B cell (primary cell): ENCODE measurements at regions not wholly inside any gene's neighbourhood (a gene's known extent, or its start where the extent isn't known, plus 50 kb on each side); places are given as distances from the start of the nearest gene placed in this dataset.

Experiments
- ATAC-seq: fragments of 200-7000 bp; cut with Tn5 transposase; one replicate; pipeline ENCODE4 v1.10.0; 2021; ENCODE audit warnings: low read depth, mild to moderate bottlenecking, moderate number of reproducible peaks, moderate library complexity
- CTCF ChIA-PET: fragments of 350-600 bp; sonication (Branson Sonifier 250); formaldehyde crosslinking; loops from one replicate; lab custom pipeline; 2021; ENCODE audit warnings: antibody characterized with exemption, inconsistent platforms; lab: Charles Lee
- POLR2A ChIA-PET: fragments of 350-600 bp; sonication (Branson Sonifier 250); formaldehyde crosslinking; loops from one replicate; lab custom pipeline; 2021; ENCODE audit warnings: antibody characterized with exemption; lab: Charles Lee
- DNase-seq: peaks from one replicate; pipeline ENCODE4 v3.0.0; 2013
- H2AFZ ChIP-seq: 2 replicates; pipeline ENCODE4 v1.6.1; 2012; ENCODE audit warnings: mild to moderate bottlenecking, low read depth, low read length; ENCODE audit not compliant: insufficient read depth, poor library complexity, severe bottlenecking
- H3K27ac ChIP-seq, 2 donors: 1 replicate in 1 of 2; 2 replicates in 1 of 2; pipeline ENCODE4 v1.5.1; 2012 to 2013; ENCODE audit warnings: low read length in 2 of 2, mild to moderate bottlenecking in 2 of 2, moderate library complexity in 1 of 2
- H3K27me3 ChIP-seq, 4 experiments: fragments of 200-600 bp in 1 of 4; sonication (generic) in 1 of 4; replicated peaks in 1 of 4; 1 replicate in 2 of 4; 2 replicates in 2 of 4; pipeline versions ENCODE4 v1.6.1 to v1.7.0; 2013 to 2016; ENCODE audit warnings: low read length in 3 of 4, mild to moderate bottlenecking in 2 of 4, mixed read lengths in 1 of 4, moderate library complexity in 1 of 4; ENCODE audit not compliant: insufficient read depth in 4 of 4, control insufficient read depth in 3 of 4; ENCODE audit errors: control extremely low read depth in 1 of 4
- H3K36me3 ChIP-seq, 2 experiments: replicated peaks in 1 of 2; 1 replicate in 1 of 2; 2 replicates in 1 of 2; pipeline versions ENCODE4 v1.6.1 to v1.7.1; 2013; ENCODE audit warnings: low read length in 1 of 2; ENCODE audit not compliant: insufficient read depth in 2 of 2, control insufficient read depth in 1 of 2; ENCODE audit errors: control extremely low read depth in 1 of 2, extremely low read depth in 1 of 2
- H3K4me1 ChIP-seq, 2 donors: fragments of 200-600 bp in 1 of 2; sonication (generic) in 1 of 2; 1 replicate in 1 of 2; 2 replicates in 1 of 2; pipeline versions ENCODE4 v1.5.1 to v1.6.1; 2013 to 2017; ENCODE audit warnings: low read length in 2 of 2; ENCODE audit not compliant: control insufficient read depth in 2 of 2, insufficient read depth in 2 of 2
- H3K4me2 ChIP-seq: replicated peaks from 2 replicates; pipeline ENCODE3; 2012; ENCODE audit warnings: mild to moderate bottlenecking, low read depth, low read length; ENCODE audit not compliant: poor library complexity, severe bottlenecking
- H3K4me3 ChIP-seq, 5 experiments: fragments of 200-600 bp in 1 of 5; sonication (generic) in 1 of 5; 1 replicate in 3 of 5; 2 replicates in 2 of 5; pipeline versions ENCODE4 v1.5.1 to v1.7.0; 2011 to 2016; ENCODE audit warnings: low read length in 4 of 5, mild to moderate bottlenecking in 4 of 5, low read depth in 2 of 5, control low read depth in 1 of 5, moderate library complexity in 1 of 5; ENCODE audit not compliant: insufficient read depth in 1 of 5; ENCODE audit errors: control extremely low read depth in 1 of 5, extremely low read depth in 1 of 5
- H3K79me2 ChIP-seq: fragments of 200-600 bp; sonication (generic); one replicate; pipeline ENCODE4 v1.6.0; 2016; ENCODE audit warnings: low read length; ENCODE audit not compliant: control insufficient read depth, insufficient read depth
- H3K9ac ChIP-seq: fragments of 200-600 bp; sonication (generic); 2 replicates; pipeline ENCODE4 v1.6.1; 2017; ENCODE audit warnings: mild to moderate bottlenecking, low read length, moderate library complexity
- H3K9me3 ChIP-seq, 3 donors: one replicate each; pipeline versions ENCODE4 v1.6.1 to v1.7.1; 2013; ENCODE audit warnings: low read length in 2 of 3; ENCODE audit not compliant: control insufficient read depth in 2 of 3, insufficient read depth in 1 of 3; ENCODE audit errors: control extremely low read depth in 1 of 3
- H4K20me1 ChIP-seq: 2 replicates; pipeline ENCODE4 v1.6.0; 2012; ENCODE audit warnings: mild to moderate bottlenecking, low read length; ENCODE audit not compliant: insufficient read depth, control insufficient read depth, poor library complexity, severe bottlenecking
- H3K27ac Mint-ChIP-seq: one replicate; pipeline ENCODE4 v1.8.0; 2021; ENCODE audit warnings: mixed read lengths
- H3K27me3 Mint-ChIP-seq: one replicate; pipeline ENCODE4 v1.8.0; 2021; ENCODE audit warnings: mixed read lengths
- H3K4me1 Mint-ChIP-seq: one replicate; pipeline ENCODE4 v1.8.0; 2021; ENCODE audit warnings: mixed read lengths
- H3K4me3 Mint-ChIP-seq: one replicate; pipeline ENCODE4 v1.8.0; 2021; ENCODE audit warnings: mixed read lengths
- H3K9me3 Mint-ChIP-seq: one replicate; pipeline ENCODE4 v1.8.0; 2022; ENCODE audit warnings: mixed read lengths; ENCODE audit not compliant: insufficient read depth
- CTCF ChIP-seq: fragments of 200-600 bp; IDR thresholded peaks from one replicate; pipeline ENCODE4 v1.8.0; 2022; ENCODE audit warnings: antibody characterized with exemption, mild to moderate bottlenecking
- EZH2 ChIP-seq: IDR thresholded peaks from 2 replicates; pipeline ENCODE4 v1.6.1; 2012; ENCODE audit warnings: borderline replicate concordance, low read depth, mild to moderate bottlenecking, moderate library complexity, low read length; ENCODE audit not compliant: insufficient read depth, poor library complexity, severe bottlenecking
- WGBS: methylation state at CpG from one replicate; pipeline ENCODE4 v1.1.5; 2013; ENCODE audit warnings: missing lambda C conversion rate; ENCODE audit not compliant: insufficient coverage; 5-methylcytosine and 5-hydroxymethylcytosine counted together
- intact Hi-C: fragments of 100-400 bp; cut with micrococcal nuclease; formaldehyde crosslinking; loops from one replicate; pipeline ENCODE4 v1.10.0; 2022

GRCh38 chr3:74442683-74443082 is 171.8 kb downstream of the CNTN3 start:
- H3K4me1 ChIP-seq, result no peaks in the 10 kb centered on the region
- POLR2A ChIA-PET, result no interaction called here
- H3K4me3 Mint-ChIP-seq, result no peak overlapping the region
- no peak overlapping the region for H3K4me3 ChIP-seq
- H3K27ac ChIP-seq, result no peak overlapping the region
- CTCF ChIA-PET, result no interaction called here
- no peaks in the 10 kb centered on the region for H3K9me3 Mint-ChIP-seq
- H3K27me3 Mint-ChIP-seq, result no peaks in the 10 kb centered on the region
- TF ChIP-seq CTCF (no peak), EZH2 (no peak)
- H3K4me2 ChIP-seq, result no peak overlapping the region
- H2AFZ ChIP-seq, result no peak overlapping the region
- no peaks in the 10 kb centered on the region for H3K4me1 Mint-ChIP-seq
- DNase-seq, result no peak
- no peaks in the 10 kb centered on the region for H3K79me2 ChIP-seq
- H3K27ac Mint-ChIP-seq, result no peak overlapping the region
- H3K9ac ChIP-seq, result no peak overlapping the region
- intact Hi-C loops, result no loop called here
- no peaks in the 10 kb centered on the region for H3K36me3 ChIP-seq
- H3K9me3 ChIP-seq, result no peaks in the 10 kb centered on the region
- H4K20me1 ChIP-seq, result no peaks in the 10 kb centered on the region
- ATAC-seq, result no peak
- H3K27me3 ChIP-seq, result no peaks in the 10 kb centered on the region

GRCh38 chr3:74442068-74442467 is 172.4 kb downstream of the CNTN3 start:
- Histone ChIP-seq H3K27ac (no peak overlapping the region), H3K4me3 (no peak overlapping the region), H3K36me3 (no peaks in the 10 kb centered on the region), H3K4me2 (no peak overlapping the region), H3K9ac (no peak overlapping the region), H4K20me1 (no peaks in the 10 kb centered on the region), H3K79me2 (no peaks in the 10 kb centered on the region), H3K27me3 (no peaks in the 10 kb centered on the region), H3K9me3 (no peaks in the 10 kb centered on the region), H3K4me1 (no peaks in the 10 kb centered on the region), H2AFZ (no peak overlapping the region)
- H3K4me1 Mint-ChIP-seq, result no peaks in the 10 kb centered on the region
- ChIA-PET CTCF (no interaction called here), POLR2A (no interaction called here)
- DNase-seq (no peak), ATAC-seq (no peak)
- H3K27ac Mint-ChIP-seq, result no peak overlapping the region
- intact Hi-C loops, result no loop called here
- H3K4me3 Mint-ChIP-seq, result no peak overlapping the region
- H3K9me3 Mint-ChIP-seq, result peaks cover 2% of the 10 kb centered on the region
- H3K27me3 Mint-ChIP-seq, result no peaks in the 10 kb centered on the region
- WGBS, result 4% methylated on average over 2 of the region's 2 CpGs
- no peak for TF ChIP-seq CTCF
- no peak for TF ChIP-seq EZH2
